Panc1 (cell line): ENCODE measurements at regions not wholly inside any gene's neighbourhood (a gene's known extent, or its start where the extent isn't known, plus 50 kb on each side); places are given as distances from the start of the nearest gene placed in this dataset.

ENCODE experiments used
- POLR2AphosphoS5 ChIP-seq: IDR thresholded peaks from 2 replicates; pipeline ENCODE4 v1.6.1; 2012; ENCODE audit warnings: mild to moderate bottlenecking, low read depth, low read length, moderate library complexity
- REST ChIP-seq, 2 experiments: IDR thresholded peaks; 2 replicates each; pipeline ENCODE4 v1.6.1; 2011 to 2012; ENCODE audit warnings: low read depth in 2 of 2, control low read depth in 1 of 2, low read length in 1 of 2, mild to moderate bottlenecking in 1 of 2, moderate library complexity in 1 of 2; ENCODE audit not compliant: insufficient read depth in 1 of 2
- SIN3A ChIP-seq: IDR thresholded peaks from 2 replicates; pipeline ENCODE4 v1.6.1; 2012; ENCODE audit warnings: low read depth, mild to moderate bottlenecking, low read length, moderate library complexity, borderline replicate concordance; ENCODE audit not compliant: insufficient read depth
- TCF7L2 ChIP-seq: IDR thresholded peaks from 2 replicates; pipeline ENCODE4 v1.6.1; 2011; ENCODE audit warnings: mild to moderate bottlenecking, low read depth, low read length, inconsistent platforms
- TF ChIP-seq, protein P1 (sequence below): fragments of 450-650 bp; IDR thresholded peaks from 2 replicates; pipeline ENCODE4 v1.5.1; 2017; ENCODE audit warnings: mild to moderate bottlenecking

- TF ChIP-seq, protein P1, sequence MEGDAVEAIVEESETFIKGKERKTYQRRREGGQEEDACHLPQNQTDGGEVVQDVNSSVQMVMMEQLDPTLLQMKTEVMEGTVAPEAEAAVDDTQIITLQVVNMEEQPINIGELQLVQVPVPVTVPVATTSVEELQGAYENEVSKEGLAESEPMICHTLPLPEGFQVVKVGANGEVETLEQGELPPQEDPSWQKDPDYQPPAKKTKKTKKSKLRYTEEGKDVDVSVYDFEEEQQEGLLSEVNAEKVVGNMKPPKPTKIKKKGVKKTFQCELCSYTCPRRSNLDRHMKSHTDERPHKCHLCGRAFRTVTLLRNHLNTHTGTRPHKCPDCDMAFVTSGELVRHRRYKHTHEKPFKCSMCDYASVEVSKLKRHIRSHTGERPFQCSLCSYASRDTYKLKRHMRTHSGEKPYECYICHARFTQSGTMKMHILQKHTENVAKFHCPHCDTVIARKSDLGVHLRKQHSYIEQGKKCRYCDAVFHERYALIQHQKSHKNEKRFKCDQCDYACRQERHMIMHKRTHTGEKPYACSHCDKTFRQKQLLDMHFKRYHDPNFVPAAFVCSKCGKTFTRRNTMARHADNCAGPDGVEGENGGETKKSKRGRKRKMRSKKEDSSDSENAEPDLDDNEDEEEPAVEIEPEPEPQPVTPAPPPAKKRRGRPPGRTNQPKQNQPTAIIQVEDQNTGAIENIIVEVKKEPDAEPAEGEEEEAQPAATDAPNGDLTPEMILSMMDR: no peak
- no peak for TF ChIP-seq POLR2AphosphoS5
- TF ChIP-seq SIN3A: no peak
- no peak for TF ChIP-seq REST (IDR thresholded peaks at IDR 0.05; ENCODE audit: insufficient read depth in 1 of 2, low read depth in 2 of 2, low read length in 1 of 2)
- TF ChIP-seq TCF7L2: no peak
Measured at GRCh38 chr2:61636686-61637085, 98.5 kb upstream of the XPO1 start.
